Caco-2 (cell line): ENCODE measurements at regions not wholly inside any gene's neighbourhood (a gene's known extent, or its start where the extent isn't known, plus 50 kb on each side); places are given as distances from the start of the nearest gene placed in this dataset.
A peak's percentile ranks its signal among the peaks of the same experiment; 100 is the strongest.

Source experiments
- BruUV-seq: library from RNA; stranded (reverse); fragments of 400-500 nt; replicated peaks from 2 replicates; lab custom pipeline; 2021; lab: Mats Ljungman, UMichigan
- CTCF ChIA-PET: fragments of 300-600 bp; sonication (Branson Sonifier 250); formaldehyde crosslinking; loops from one replicate; lab custom pipeline; 2022; ENCODE audit warnings: antibody characterized with exemption; lab: Charles Lee
- POLR2A ChIA-PET: fragments of 300-600 bp; sonication (Branson Sonifier 250); formaldehyde crosslinking; loops from one replicate; lab custom pipeline; 2022; ENCODE audit warnings: antibody characterized with exemption; lab: Charles Lee
- DNase-seq, 2 experiments: peaks; one replicate each; pipeline versions ENCODE4 v3.0.0 to v3.0.0-alpha.2; 2020 to 2022
- H3K27me3 ChIP-seq: replicated peaks from 2 replicates; pipeline ENCODE4 v1.6.0; 2011; ENCODE audit warnings: low read length; ENCODE audit not compliant: control insufficient read depth, insufficient read depth
- H3K36me3 ChIP-seq: 2 replicates; pipeline ENCODE4 v1.5.1; 2011; ENCODE audit warnings: low read length; ENCODE audit not compliant: control insufficient read depth, insufficient read depth
- H3K4me1 ChIP-seq: fragments of 250-450 bp; sonication (Bioruptor Pico); 2 replicates; pipeline ENCODE4 v1.5.1; 2020; ENCODE audit warnings: mild to moderate bottlenecking
- H3K4me3 ChIP-seq: 2 replicates; pipeline ENCODE4 v1.5.1; 2011; ENCODE audit warnings: low read depth, mild to moderate bottlenecking, control low read depth, low read length
- H3K9me3 ChIP-seq: fragments of 250-450 bp; sonication (Bioruptor Pico); 2 replicates; pipeline ENCODE4 v1.5.1; 2020; ENCODE audit warnings: mild to moderate bottlenecking, moderate library complexity
- H3K27ac Mint-ChIP-seq: one replicate; pipeline ENCODE4 v1.8.0; 2022; ENCODE audit warnings: mixed read lengths; ENCODE audit not compliant: unreplicated experiment
- H3K27me3 Mint-ChIP-seq: one replicate; pipeline ENCODE4 v1.8.0; 2022; ENCODE audit warnings: mixed read lengths; ENCODE audit not compliant: insufficient read depth, unreplicated experiment
- H3K36me3 Mint-ChIP-seq: one replicate; pipeline ENCODE4 v1.8.0; 2022; ENCODE audit warnings: mild to moderate bottlenecking, mixed read lengths; ENCODE audit not compliant: insufficient read depth, unreplicated experiment
- H3K4me1 Mint-ChIP-seq: one replicate; pipeline ENCODE4 v1.8.0; 2022; ENCODE audit warnings: low read depth, mixed read lengths; ENCODE audit not compliant: unreplicated experiment
- H3K4me3 Mint-ChIP-seq: one replicate; pipeline ENCODE4 v1.8.0; 2022; ENCODE audit warnings: mild to moderate bottlenecking, moderate library complexity, mixed read lengths; ENCODE audit not compliant: unreplicated experiment
- H3K9me3 Mint-ChIP-seq: one replicate; pipeline ENCODE4 v1.8.0; 2022; ENCODE audit warnings: mixed read lengths; ENCODE audit not compliant: unreplicated experiment
- intact Hi-C: fragments of 100-400 bp; cut with micrococcal nuclease; formaldehyde crosslinking; loops from one replicate; pipeline ENCODE4 v1.10.0; 2022; ENCODE audit not compliant: unreplicated experiment
- TF ChIP-seq, protein P1 (sequence below), 2 experiments: fragments of 200-600 bp in 1 of 2; IDR thresholded peaks; 1 replicate in 1 of 2; 2 replicates in 1 of 2; pipeline versions ENCODE4 v1.5.1 to v1.8.0; 2011 to 2022; ENCODE audit warnings: antibody characterized with exemption in 1 of 2, control low read depth in 1 of 2, inconsistent platforms in 1 of 2, low read depth in 1 of 2, low read length in 1 of 2, mild to moderate bottlenecking in 1 of 2, moderate library complexity in 1 of 2; ENCODE audit not compliant: insufficient read depth in 1 of 2, severe bottlenecking in 1 of 2, unreplicated experiment in 1 of 2

GRCh38 chr12:118495296-118495695, 118.9 kb downstream of the SUDS3 start:
- Histone ChIP-seq H3K4me3 (no peak overlapping the region), H3K4me1 (no peaks in the 10 kb centered on the region), H3K36me3 (no peaks in the 10 kb centered on the region), H3K9me3 (no peaks in the 10 kb centered on the region), H3K27me3 (no peaks in the 10 kb centered on the region)
- intact Hi-C loops = no loop called here
- Mint-ChIP-seq H3K36me3 (no peaks in the 10 kb centered on the region), H3K4me1 (no peaks in the 10 kb centered on the region), H3K27ac (no peak overlapping the region), H3K27me3 (no peaks in the 10 kb centered on the region), H3K9me3 (no peaks in the 10 kb centered on the region), H3K4me3 (no peak overlapping the region)
- TF ChIP-seq, protein P1, sequence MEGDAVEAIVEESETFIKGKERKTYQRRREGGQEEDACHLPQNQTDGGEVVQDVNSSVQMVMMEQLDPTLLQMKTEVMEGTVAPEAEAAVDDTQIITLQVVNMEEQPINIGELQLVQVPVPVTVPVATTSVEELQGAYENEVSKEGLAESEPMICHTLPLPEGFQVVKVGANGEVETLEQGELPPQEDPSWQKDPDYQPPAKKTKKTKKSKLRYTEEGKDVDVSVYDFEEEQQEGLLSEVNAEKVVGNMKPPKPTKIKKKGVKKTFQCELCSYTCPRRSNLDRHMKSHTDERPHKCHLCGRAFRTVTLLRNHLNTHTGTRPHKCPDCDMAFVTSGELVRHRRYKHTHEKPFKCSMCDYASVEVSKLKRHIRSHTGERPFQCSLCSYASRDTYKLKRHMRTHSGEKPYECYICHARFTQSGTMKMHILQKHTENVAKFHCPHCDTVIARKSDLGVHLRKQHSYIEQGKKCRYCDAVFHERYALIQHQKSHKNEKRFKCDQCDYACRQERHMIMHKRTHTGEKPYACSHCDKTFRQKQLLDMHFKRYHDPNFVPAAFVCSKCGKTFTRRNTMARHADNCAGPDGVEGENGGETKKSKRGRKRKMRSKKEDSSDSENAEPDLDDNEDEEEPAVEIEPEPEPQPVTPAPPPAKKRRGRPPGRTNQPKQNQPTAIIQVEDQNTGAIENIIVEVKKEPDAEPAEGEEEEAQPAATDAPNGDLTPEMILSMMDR (IDR thresholded peaks at IDR 0.05; ENCODE audit: insufficient read depth in 1 of 2, low read depth in 1 of 2, low read length in 1 of 2, severe bottlenecking in 1 of 2, unreplicated experiment in 1 of 2) = no peak
- no peak for DNase-seq
- POLR2A ChIA-PET = no interaction called here
- no TSS peak for BruUV-seq
- CTCF ChIA-PET = no interaction called here

DNA sequence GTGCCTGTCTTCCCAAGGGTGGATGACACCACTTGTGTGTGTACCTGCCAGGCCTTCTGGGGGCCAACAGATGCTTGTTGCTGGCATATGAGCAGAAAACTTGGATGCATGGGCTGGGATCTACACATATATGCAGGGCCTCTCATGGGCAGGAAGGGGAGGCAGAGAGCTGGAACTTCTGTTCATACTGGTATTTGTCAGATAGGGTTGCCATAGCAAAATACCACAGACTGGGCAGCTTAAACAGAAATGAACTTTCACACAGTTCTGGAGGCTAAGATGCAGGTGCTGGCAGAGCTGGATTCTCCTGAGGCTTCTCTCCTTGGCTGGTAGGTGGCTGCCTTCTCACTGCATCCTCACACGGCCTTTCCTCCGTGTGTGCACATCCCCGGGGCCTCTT, 121.8 kb downstream of the SUDS3 start:
- Histone ChIP-seq H3K36me3 (no peaks in the 10 kb centered on the region), H3K27me3 (no peaks in the 10 kb centered on the region), H3K4me1 (no peaks in the 10 kb centered on the region), H3K9me3 (no peaks in the 10 kb centered on the region), H3K4me3 (no peak overlapping the region)
- no TSS peak for BruUV-seq
- ChIA-PET CTCF (no interaction called here), POLR2A (no interaction called here)
- Mint-ChIP-seq H3K4me1 (no peaks in the 10 kb centered on the region), H3K27ac (no peak overlapping the region), H3K36me3 (no peaks in the 10 kb centered on the region), H3K4me3 (no peak overlapping the region), H3K27me3 (no peaks in the 10 kb centered on the region), H3K9me3 (no peaks in the 10 kb centered on the region)
- TF ChIP-seq, protein P1 (IDR thresholded peaks at IDR 0.05; ENCODE audit: insufficient read depth in 1 of 2, low read depth in 1 of 2, low read length in 1 of 2, severe bottlenecking in 1 of 2, unreplicated experiment in 1 of 2) = no peak
- peak in 1 of 2 experiments; percentile 6 for DNase-seq
- intact Hi-C loops = no loop called here

DNA sequence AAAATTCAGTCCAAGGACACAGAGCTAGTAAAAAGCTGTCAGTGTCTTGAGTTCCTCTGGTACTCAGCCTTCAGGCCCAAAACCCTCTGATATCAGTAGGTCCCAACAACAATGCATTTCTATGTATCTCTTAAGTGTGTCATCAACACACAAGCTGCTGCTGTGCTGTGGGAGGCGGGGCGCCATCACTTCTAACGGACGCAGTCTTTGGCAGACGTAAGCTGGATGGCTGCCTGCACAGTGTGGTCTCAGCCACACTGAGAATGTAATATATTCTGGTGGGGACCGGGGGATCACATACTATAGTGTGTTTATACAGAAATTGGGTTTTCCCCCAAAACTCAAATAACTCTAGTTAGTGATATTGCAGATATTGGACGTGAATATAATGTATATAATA, 123.9 kb downstream of the SUDS3 start:
- no TSS peak for BruUV-seq
- H3K9me3 Mint-ChIP-seq = peaks cover 9% of the 10 kb centered on the region
- ChIA-PET CTCF (interaction anchor here (0.6 kb wide), 1 partner anchor 356 kb away, joined by 5 read pairs; no protein-coding TSS in a partner anchor), POLR2A (no interaction called here)
- H3K27me3 Mint-ChIP-seq = peaks cover 2% of the 10 kb centered on the region
- H3K4me3 Mint-ChIP-seq = no peak overlapping the region
- TF ChIP-seq, protein P1 (IDR thresholded peaks at IDR 0.05; ENCODE audit: insufficient read depth in 1 of 2, low read depth in 1 of 2, low read length in 1 of 2, severe bottlenecking in 1 of 2, unreplicated experiment in 1 of 2) = no peak
- Histone ChIP-seq H3K9me3 (0 out of 2 replicates have a peak, but pooled peaks cover 6% of the 10 kb centered on the region), H3K4me3 (no peak overlapping the region), H3K4me1 (no peaks in the 10 kb centered on the region), H3K27me3 (no peaks in the 10 kb centered on the region), H3K36me3 (no peaks in the 10 kb centered on the region)
- intact Hi-C loops = no loop called here
- no peaks in the 10 kb centered on the region for H3K4me1 Mint-ChIP-seq
- H3K36me3 Mint-ChIP-seq = no peaks in the 10 kb centered on the region
- no peak overlapping the region for H3K27ac Mint-ChIP-seq
- DNase-seq = no peak
